Natural killer cell (primary cell): ENCODE measurements at regions not wholly inside any gene's neighbourhood (a gene's known extent, or its start where the extent isn't known, plus 50 kb on each side); places are given as distances from the start of the nearest gene placed in this dataset.

ENCODE experiments used
- ATAC-seq, 3 donors: fragments of 150-1000 bp in 2 of 3; fragments of 200-7000 bp in 1 of 3; cut with Tn5 transposase; 1 replicate in 1 of 3; 2 replicates in 2 of 3; pipeline ENCODE4 v1.10.0; 2021; ENCODE audit warnings: mild to moderate bottlenecking in 2 of 3, moderate library complexity in 2 of 3
- DNase-seq, 2 donors: peaks; one replicate each; pipeline versions ENCODE4 v3.0.0 to v3.0.0-alpha.2; 2013 to 2021; ENCODE audit warnings: mixed read lengths in 1 of 2
- H3K27ac ChIP-seq: one replicate; pipeline ENCODE4 v1.5.1; 2013; ENCODE audit warnings: mild to moderate bottlenecking, low read length
- H3K27me3 ChIP-seq: one replicate; pipeline ENCODE4 v1.6.1; 2013; ENCODE audit warnings: low read length; ENCODE audit not compliant: control insufficient read depth, insufficient read depth
- H3K36me3 ChIP-seq: one replicate; pipeline ENCODE4 v1.6.1; 2013; ENCODE audit warnings: low read length; ENCODE audit not compliant: control insufficient read depth, insufficient read depth
- H3K4me1 ChIP-seq: one replicate; pipeline ENCODE4 v1.6.1; 2013; ENCODE audit warnings: low read length; ENCODE audit not compliant: control insufficient read depth, insufficient read depth
- H3K4me3 ChIP-seq: one replicate; pipeline ENCODE4 v1.5.1; 2013; ENCODE audit warnings: low read length
- H3K9me3 ChIP-seq: one replicate; pipeline ENCODE4 v1.6.1; 2013; ENCODE audit warnings: low read length; ENCODE audit not compliant: control insufficient read depth, insufficient read depth
- H3K27ac Mint-ChIP-seq, 2 donors: one replicate each; pipeline ENCODE4 v1.8.0; 2022; ENCODE audit warnings: mild to moderate bottlenecking in 2 of 2, mixed read lengths in 2 of 2, moderate library complexity in 1 of 2
- H3K27me3 Mint-ChIP-seq, 2 donors: one replicate each; pipeline ENCODE4 v1.8.0; 2022; ENCODE audit warnings: low read depth in 2 of 2, mixed read lengths in 2 of 2
- H3K36me3 Mint-ChIP-seq: one replicate; pipeline ENCODE4 v1.8.0; 2022; ENCODE audit warnings: mixed read lengths
- H3K4me1 Mint-ChIP-seq, 2 donors: one replicate each; pipeline ENCODE4 v1.8.0; 2022; ENCODE audit warnings: mixed read lengths in 2 of 2
- H3K4me3 Mint-ChIP-seq: one replicate; pipeline ENCODE4 v1.8.0; 2022; ENCODE audit warnings: mild to moderate bottlenecking, moderate library complexity, mixed read lengths
- H3K9me3 Mint-ChIP-seq, 2 donors: one replicate each; pipeline ENCODE4 v1.8.0; 2022; ENCODE audit warnings: mixed read lengths in 2 of 2
- CTCF ChIP-seq: fragments of 200-600 bp; IDR thresholded peaks from one replicate; pipeline ENCODE4 v1.8.0; 2022; ENCODE audit warnings: antibody characterized with exemption
- WGBS: methylation state at CpG from one replicate; pipeline ENCODE4 v1.1.7; 2013; ENCODE audit warnings: missing lambda C conversion rate; ENCODE audit not compliant: insufficient coverage; 5-methylcytosine and 5-hydroxymethylcytosine counted together
- intact Hi-C: fragments of 100-400 bp; cut with micrococcal nuclease; formaldehyde crosslinking; loops from one replicate; pipeline ENCODE4 v1.14.2; 2022

GRCh38 chr2:195363496-195363895 is 293.5 kb upstream of the SLC39A10 start:
- Mint-ChIP-seq H3K27ac (no peak overlapping the region), H3K36me3 (no peaks in the 10 kb centered on the region), H3K27me3 (peaks cover 0 to 5% of the 10 kb centered on the region in 2 donors), H3K4me3 (no peak overlapping the region), H3K9me3 (no peaks in the 10 kb centered on the region), H3K4me1 (no peaks in the 10 kb centered on the region)
- ATAC-seq (no peak), DNase-seq (no peak)
- Histone ChIP-seq H3K27ac (no peak overlapping the region), H3K36me3 (no peaks in the 10 kb centered on the region), H3K4me3 (no peak overlapping the region), H3K9me3 (no peaks in the 10 kb centered on the region), H3K27me3 (no peaks in the 10 kb centered on the region), H3K4me1 (no peaks in the 10 kb centered on the region)
- WGBS = 100% methylated on average over 1 of the region's 1 CpG
- TF ChIP-seq CTCF = no peak
- intact Hi-C loops = no loop called here

- Histone ChIP-seq H3K36me3 (no peaks in the 10 kb centered on the region), H3K4me3 (no peak overlapping the region), H3K9me3 (no peaks in the 10 kb centered on the region), H3K27ac (no peak overlapping the region), H3K4me1 (no peaks in the 10 kb centered on the region), H3K27me3 (no peaks in the 10 kb centered on the region)
- intact Hi-C loops = no loop called here
- Mint-ChIP-seq H3K9me3 (peaks cover 0 to 2% of the 10 kb centered on the region in 2 donors), H3K4me3 (no peak overlapping the region), H3K27ac (no peak overlapping the region), H3K4me1 (no peaks in the 10 kb centered on the region), H3K27me3 (peaks cover 0 to 3% of the 10 kb centered on the region in 2 donors), H3K36me3 (no peaks in the 10 kb centered on the region)
- DNase-seq = no peak
- no CpG with 5 or more reads among the region's 1 CpG for whole genome bisulfite sequencing
- TF ChIP-seq CTCF = no peak
- ATAC-seq = no peak
These were observed 296.8 kb upstream of the SLC39A10 start for GRCh38 chr2:195360242-195360641.

GRCh38 chr2:195359043-195359735 is 297.8 kb upstream of the SLC39A10 start:
- ATAC-seq = no peak
- 79% methylated on average over 6 of the region's 7 CpGs for WGBS

More at GRCh38 chr2:195359043-195359735, 297.8 kb upstream of the SLC39A10 start:
- no peaks in the 10 kb centered on the region for H3K36me3 ChIP-seq
- H3K4me3 Mint-ChIP-seq = no peak overlapping the region
- DNase-seq = no peak
- intact Hi-C loops = no loop called here
- H3K9me3 ChIP-seq = no peaks in the 10 kb centered on the region
- H3K27me3 Mint-ChIP-seq = no peaks in the 10 kb centered on the region
- peaks cover 0 to 2% of the 10 kb centered on the region in 2 donors for H3K9me3 Mint-ChIP-seq
- no peaks in the 10 kb centered on the region for H3K27me3 ChIP-seq
- no peak overlapping the region for H3K4me3 ChIP-seq
- no peak overlapping the region for H3K27ac Mint-ChIP-seq
- TF ChIP-seq CTCF = no peak
- H3K4me1 ChIP-seq = no peaks in the 10 kb centered on the region
- no peak overlapping the region for H3K27ac ChIP-seq
- no peaks in the 10 kb centered on the region for H3K36me3 Mint-ChIP-seq
- no peaks in the 10 kb centered on the region for H3K4me1 Mint-ChIP-seq
